AG04449 (cell line): ENCODE measurements at regions not wholly inside any gene's neighbourhood (a gene's known extent, or its start where the extent isn't known, plus 50 kb on each side); places are given as distances from the start of the nearest gene placed in this dataset.

Experiments used
- CTCF ChIA-PET: fragments of 350-600 bp; formaldehyde crosslinking; extraction: SDS; loops from one replicate; lab custom pipeline; 2021; ENCODE audit warnings: antibody characterized with exemption; lab: Yijun Ruan, JAX
- POLR2A ChIA-PET: fragments of 400-600, 350-600 bp; formaldehyde crosslinking; extraction: SDS; loops from one replicate; lab custom pipeline; 2020; ENCODE audit warnings: antibody characterized with exemption, inconsistent platforms; lab: Yijun Ruan, JAX
- DNase-seq: peaks from one replicate; pipeline ENCODE4 v3.0.0-alpha.2; 2010; ENCODE audit warnings: low read depth, low spot score
- H3K4me3 ChIP-seq: 2 replicates; pipeline ENCODE4 v1.5.1; 2011; ENCODE audit warnings: low read depth, mild to moderate bottlenecking, control low read depth, low read length
- CTCF ChIP-seq: IDR thresholded peaks from one replicate; pipeline ENCODE4 v1.5.1; 2011; ENCODE audit warnings: mild to moderate bottlenecking, moderate library complexity, low read length, control low read depth, inconsistent platforms; ENCODE audit not compliant: insufficient read depth; ENCODE audit errors: missing control alignments

- H3K4me3 ChIP-seq = no peak overlapping the region
- DNase-seq = no peak
- POLR2A ChIA-PET = no interaction called here
- CTCF ChIA-PET = no interaction called here
- no peak for TF ChIP-seq CTCF
Observed at GRCh38 chrX:129077424-129078170, 445.7 kb downstream of the SMARCA1 start.

- ChIA-PET CTCF (no interaction called here), POLR2A (no interaction called here)
- TF ChIP-seq CTCF = no peak
- DNase-seq = no peak
- H3K4me3 ChIP-seq = no peak overlapping the region
Observed at GRCh38 chrX:129071390-129071789, 451.9 kb downstream of the SMARCA1 start.

GRCh38 chrX:129065895-129066294 is 457.4 kb downstream of the SMARCA1 start:
- no peak overlapping the region for H3K4me3 ChIP-seq
- CTCF ChIA-PET = no interaction called here
- POLR2A ChIA-PET = no interaction called here
- no peak for TF ChIP-seq CTCF
- no peak for DNase-seq

GRCh38 chrX:129058405-129058804 is 464.9 kb downstream of the SMARCA1 start:
- H3K4me3 ChIP-seq = no peak overlapping the region
- ChIA-PET CTCF (no interaction called here), POLR2A (no interaction called here)
- TF ChIP-seq CTCF = no peak
- no peak for DNase-seq

- ChIA-PET POLR2A (no interaction called here), CTCF (no interaction called here)
- no peak overlapping the region for H3K4me3 ChIP-seq
- TF ChIP-seq CTCF = no peak
- DNase-seq = no peak
Observed at GRCh38 chrX:129043138-129043537, 480.2 kb downstream of the SMARCA1 start.

GRCh38 chrX:129041319-129041718 is 482.0 kb downstream of the SMARCA1 start:
- no peak for DNase-seq
- CTCF ChIA-PET = no interaction called here
- POLR2A ChIA-PET = no interaction called here
- TF ChIP-seq CTCF = no peak
- no peak overlapping the region for H3K4me3 ChIP-seq
